ENCODE measurements at regions not wholly inside any gene's neighbourhood (a gene's known extent, or its start where the extent isn't known, plus 50 kb on each side); places are given as distances from the start of the nearest gene placed in this dataset.
"Not testable (repeated sequence)": the region's sequence is repeated elsewhere in the genome, so short reads cannot be mapped to it uniquely, and the experiment has no call there.

DNA sequence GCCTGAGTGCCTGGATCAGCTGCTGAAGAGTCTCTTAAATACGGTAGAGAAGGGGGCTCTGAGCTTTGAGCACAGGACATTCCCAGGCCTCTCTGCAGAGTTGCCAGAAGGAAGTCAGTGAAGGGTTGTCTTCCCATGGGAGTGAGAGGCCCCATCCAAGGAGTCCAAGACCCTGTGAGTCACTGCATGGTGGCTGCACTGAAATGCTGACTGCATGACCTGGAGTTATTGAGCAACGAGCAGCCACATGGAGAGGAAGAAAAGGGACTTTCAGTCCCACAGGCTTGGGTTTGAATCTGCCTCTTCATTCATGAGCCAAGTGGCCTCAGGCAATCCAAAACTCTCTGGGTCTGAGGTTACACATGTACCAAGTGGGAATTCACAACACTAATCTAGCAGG lies 69.6 kb upstream of the RASGRF1 start:
- Mint-ChIP-seq H3K27me3 (peaks cover 20 to 23% of the 10 kb centered on the region in 2 donors), H3K36me3 (no peaks in the 10 kb centered on the region), H3K27ac (no peak overlapping the region), H3K9me3 (peaks cover 3 to 6% of the 10 kb centered on the region in 2 donors), H3K4me3 (no peak overlapping the region), H3K4me1 (peaks cover under 1% of the 10 kb centered on the region in 2 donors)
- ATAC-seq (replicated peaks) (no peak), DNase-seq (no peak)

DNA sequence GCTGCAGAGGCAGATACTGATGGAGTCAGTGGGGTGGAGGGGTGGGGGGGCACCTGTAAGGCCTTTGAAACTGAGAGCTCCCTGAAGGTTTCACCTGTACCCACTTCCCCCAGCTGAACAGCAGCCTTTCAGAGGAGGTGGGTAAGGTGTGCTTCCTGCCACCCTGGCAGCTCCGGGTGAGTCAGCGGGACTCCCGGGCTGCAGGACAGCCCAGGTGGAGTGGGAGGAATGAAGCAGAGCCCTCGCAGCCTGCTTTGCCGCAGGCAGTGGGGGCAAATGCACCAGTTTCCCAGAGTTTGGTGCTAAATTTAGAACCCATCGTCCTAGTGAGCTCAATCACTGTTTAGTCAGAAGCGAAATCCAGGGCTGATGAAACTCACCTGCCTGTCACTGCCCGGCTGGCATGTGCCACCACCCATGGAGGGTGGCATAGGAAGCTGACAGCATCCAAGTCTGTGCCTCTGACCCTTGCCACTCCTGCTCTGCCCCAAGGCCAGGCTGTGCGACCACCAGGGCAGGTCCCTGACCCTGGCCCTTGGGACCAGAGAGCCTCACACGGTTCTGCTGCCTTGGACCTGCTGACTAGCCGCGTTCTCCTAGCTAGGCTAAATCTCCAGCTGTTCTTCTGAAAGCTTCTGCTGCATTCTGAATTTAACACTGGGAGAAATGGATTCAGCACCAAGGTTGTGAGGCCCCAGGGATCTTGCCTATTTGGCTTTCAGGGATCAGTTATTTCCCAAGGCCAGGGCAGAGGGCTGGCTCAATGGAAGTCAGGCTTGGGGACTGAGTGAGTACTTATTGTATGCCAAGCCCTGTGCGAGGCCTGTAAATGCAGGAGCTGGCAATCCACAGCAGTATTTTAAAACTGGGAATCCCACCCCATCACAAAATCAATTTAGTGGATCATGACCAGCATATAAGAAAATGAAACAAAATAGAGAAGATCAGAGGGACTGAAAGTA lies 67.3 kb upstream of the RASGRF1 start:
- Mint-ChIP-seq H3K27ac (no peak overlapping the region), H3K4me1 (no peaks in the 10 kb centered on the region), H3K9me3 (no peaks in the 10 kb centered on the region), H3K4me3 (no peak overlapping the region), H3K27me3 (peaks cover 13 to 15% of the 10 kb centered on the region in 2 donors), H3K36me3 (no peaks in the 10 kb centered on the region)
- ATAC-seq (replicated peaks), result no peak
- DNase-seq, result no peak

DNA sequence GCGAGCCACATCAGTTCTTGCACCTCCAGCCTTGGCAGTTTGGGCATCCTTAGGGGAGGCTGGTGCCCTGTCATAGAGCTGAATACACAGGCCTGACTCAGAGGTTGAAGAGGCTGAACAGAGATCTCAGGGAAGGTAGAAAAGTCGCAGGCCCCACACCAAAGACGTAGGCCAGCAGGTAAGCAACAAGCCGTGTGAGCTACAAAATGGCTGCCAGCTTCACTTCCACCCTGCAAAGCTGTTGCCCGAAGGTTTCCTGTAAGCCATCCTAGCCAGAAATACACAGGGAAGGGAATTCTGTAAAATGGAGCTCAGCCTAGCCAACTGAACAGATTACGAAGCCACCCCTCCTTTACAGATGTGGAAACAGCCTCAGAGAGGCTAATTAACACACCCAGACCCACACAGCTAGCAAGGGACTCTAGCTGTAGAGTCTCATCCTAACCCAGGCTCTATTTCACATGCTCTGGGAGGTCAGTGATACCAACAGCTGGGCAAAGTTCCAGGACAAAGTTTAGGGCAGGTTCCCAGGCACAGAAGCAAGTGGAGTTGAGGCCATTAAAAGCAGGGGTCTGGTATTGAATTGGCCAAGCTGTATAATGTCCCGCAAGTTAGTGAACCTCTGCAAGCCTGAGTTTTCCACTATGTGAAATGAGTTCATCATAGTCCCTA lies 66.3 kb upstream of the RASGRF1 start:
- DNase-seq (no peak), ATAC-seq (replicated peaks) (no peak)
- no peaks in the 10 kb centered on the region for H3K36me3 Mint-ChIP-seq
- H3K4me3 Mint-ChIP-seq, result no peak overlapping the region
- peaks cover 20% of the 10 kb centered on the region in 2 donors for H3K27me3 Mint-ChIP-seq
- H3K9me3 Mint-ChIP-seq, result no peaks in the 10 kb centered on the region
- H3K27ac Mint-ChIP-seq, result no peak overlapping the region
- H3K4me1 Mint-ChIP-seq, result no peaks in the 10 kb centered on the region

DNA sequence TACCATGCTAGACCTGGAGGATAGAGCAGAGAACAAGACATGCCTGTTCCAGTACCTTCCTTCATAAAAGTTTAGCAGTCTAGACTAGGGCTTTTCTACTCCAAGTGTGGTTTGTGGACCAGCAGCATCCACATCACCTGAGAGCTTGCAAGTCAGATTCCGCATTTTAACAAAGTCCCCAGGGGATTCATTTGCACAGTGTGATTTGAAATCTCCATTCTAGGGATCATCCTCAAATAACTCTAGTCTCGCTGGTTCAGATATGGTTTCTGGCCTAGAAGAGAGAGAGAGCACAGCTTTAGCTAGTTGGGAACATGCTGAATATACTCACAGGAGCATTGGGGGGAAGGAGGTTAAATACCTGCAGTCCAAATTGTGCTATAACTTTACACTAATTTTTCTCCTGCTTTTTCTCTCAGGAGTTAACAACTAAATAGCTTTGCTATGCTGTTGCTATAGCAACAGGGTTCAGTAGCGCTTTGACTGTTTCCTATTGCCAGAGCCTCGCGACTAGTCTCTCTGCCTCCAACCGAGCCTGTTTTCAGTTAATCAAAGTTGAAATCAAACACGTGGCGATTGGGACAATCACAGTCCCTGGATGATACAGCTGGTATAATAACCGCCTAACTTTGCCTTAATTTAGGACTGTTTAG lies 64.0 kb upstream of the RASGRF1 start:
- no peak for ATAC-seq (replicated peaks)
- DNase-seq, result no peak
- peaks cover 4 to 5% of the 10 kb centered on the region in 2 donors for H3K9me3 Mint-ChIP-seq
- no peaks in the 10 kb centered on the region for H3K4me1 Mint-ChIP-seq
- no peak overlapping the region for H3K27ac Mint-ChIP-seq
- H3K27me3 Mint-ChIP-seq, result peaks cover 20% of the 10 kb centered on the region in 2 donors
- no peak overlapping the region for H3K4me3 Mint-ChIP-seq
- peaks cover 0 to 4% of the 10 kb centered on the region in 2 donors for H3K36me3 Mint-ChIP-seq

DNA sequence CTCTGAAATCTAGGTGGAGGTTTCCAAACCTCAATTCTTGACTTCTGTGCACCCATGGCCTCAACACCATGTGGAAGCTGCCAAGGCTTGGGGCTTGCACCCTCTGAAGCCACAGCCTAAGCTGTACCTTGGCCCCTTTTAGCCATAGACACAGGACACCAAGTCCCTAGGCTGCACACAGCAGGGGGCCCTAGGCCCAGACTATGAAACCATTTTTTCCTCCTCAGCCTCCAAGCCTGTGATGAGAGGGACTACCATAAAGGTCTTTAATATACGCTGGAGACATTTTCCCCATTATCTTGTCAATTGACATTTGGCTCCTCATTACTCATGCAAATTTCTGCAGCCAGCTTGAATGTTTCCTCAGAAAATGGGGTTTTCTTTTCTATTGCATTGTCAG lies 53.7 kb upstream of the RASGRF1 start:
- peaks cover 23 to 25% of the 10 kb centered on the region in 2 donors for H3K27me3 Mint-ChIP-seq
- DNase-seq; H3K36me3 Mint-ChIP-seq; H3K27ac Mint-ChIP-seq; H3K4me3 Mint-ChIP-seq; H3K4me1 Mint-ChIP-seq; ATAC-seq (replicated peaks): not testable (repeated sequence)
- H3K9me3 Mint-ChIP-seq, result peaks cover 19 to 27% of the 10 kb centered on the region in 2 donors

DNA sequence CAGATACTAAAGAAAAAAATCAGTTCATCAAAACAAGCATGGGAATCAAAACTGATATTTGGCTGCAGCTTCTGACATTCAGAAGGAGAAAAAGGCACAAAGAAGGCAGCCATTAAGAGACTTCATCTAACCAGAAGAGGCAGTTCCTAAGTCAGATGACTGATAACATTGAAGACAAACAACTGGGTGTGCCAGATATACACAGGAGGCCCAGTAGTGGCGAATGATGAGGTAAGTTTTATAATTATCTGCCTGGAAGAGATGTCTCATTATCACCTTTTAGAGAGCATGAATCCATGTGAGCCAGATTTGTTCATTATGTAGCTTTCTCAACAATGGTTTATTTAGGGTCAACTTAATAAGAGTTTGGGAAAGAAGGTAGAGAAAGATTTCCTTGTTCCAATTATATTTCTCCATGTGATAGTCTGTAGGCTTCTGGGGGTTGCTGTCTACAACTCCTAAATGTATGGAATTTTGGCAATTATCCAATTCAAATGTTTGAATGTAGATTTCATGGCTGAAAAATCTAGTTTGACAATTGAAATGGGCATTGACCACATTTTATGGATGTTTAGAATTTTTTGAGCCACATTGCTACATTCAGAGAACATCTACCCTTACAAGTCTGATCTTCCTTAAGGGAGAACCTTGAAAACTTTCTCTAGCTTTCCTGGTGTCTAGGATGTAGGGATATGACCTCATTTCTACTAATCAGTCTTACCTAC lies 50.4 kb upstream of the RASGRF1 start:
- H3K27ac Mint-ChIP-seq, result no peak overlapping the region
- ATAC-seq (replicated peaks) (no peak), DNase-seq (no peak)
- H3K4me1 Mint-ChIP-seq, result no peaks in the 10 kb centered on the region
- H3K9me3 Mint-ChIP-seq, result peaks cover 12 to 21% of the 10 kb centered on the region in 2 donors
- no peak overlapping the region for H3K4me3 Mint-ChIP-seq
- peaks cover 0 to 3% of the 10 kb centered on the region in 2 donors for H3K36me3 Mint-ChIP-seq
- H3K27me3 Mint-ChIP-seq, result peaks cover 36 to 42% of the 10 kb centered on the region in 2 donors

Data from stimulated activated naive B cell treated with anti-CD40 and anti-IgM and Interleukin-4, amounts not matched to agents 10 μg/mL and 1 μg/mL and 100 μg/mL, for 72 hours (primary cell).